ENCODE measurements at regions not wholly inside any gene's neighbourhood (a gene's known extent, or its start where the extent isn't known, plus 50 kb on each side); places are given as distances from the start of the nearest gene placed in this dataset.

DNA sequence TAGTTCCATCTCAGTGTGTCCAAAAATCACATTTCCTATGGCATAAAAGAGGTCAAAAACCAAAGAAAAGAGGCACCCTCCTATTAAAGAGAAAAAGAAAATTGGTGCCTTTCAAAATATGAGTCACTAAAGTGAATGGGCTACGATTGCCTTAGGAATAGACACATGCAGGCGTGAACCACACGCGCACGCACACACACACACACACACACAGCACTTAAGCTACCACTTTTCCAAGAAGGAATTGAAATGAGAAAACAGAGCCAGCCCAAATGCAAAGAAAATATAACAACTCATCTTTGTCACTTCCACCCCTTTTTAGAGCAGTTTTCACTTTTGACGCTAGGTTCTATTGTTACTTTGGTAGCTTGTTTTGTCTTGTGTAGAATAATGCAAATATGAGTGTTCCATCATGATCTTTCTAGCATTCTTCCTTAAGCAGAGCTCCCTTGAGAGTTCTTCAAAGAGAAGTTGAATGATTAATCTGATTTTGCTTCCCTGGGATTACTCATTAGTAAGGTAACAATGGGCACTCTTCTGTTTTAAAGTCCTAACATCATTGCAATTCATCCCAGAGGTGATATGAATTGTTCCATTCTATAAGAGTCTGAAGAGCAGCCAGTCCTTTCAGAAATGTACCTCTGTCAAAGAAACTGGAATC, 239.2 kb upstream of the GNPDA2 start:
- TF ChIP-seq, protein P1, sequence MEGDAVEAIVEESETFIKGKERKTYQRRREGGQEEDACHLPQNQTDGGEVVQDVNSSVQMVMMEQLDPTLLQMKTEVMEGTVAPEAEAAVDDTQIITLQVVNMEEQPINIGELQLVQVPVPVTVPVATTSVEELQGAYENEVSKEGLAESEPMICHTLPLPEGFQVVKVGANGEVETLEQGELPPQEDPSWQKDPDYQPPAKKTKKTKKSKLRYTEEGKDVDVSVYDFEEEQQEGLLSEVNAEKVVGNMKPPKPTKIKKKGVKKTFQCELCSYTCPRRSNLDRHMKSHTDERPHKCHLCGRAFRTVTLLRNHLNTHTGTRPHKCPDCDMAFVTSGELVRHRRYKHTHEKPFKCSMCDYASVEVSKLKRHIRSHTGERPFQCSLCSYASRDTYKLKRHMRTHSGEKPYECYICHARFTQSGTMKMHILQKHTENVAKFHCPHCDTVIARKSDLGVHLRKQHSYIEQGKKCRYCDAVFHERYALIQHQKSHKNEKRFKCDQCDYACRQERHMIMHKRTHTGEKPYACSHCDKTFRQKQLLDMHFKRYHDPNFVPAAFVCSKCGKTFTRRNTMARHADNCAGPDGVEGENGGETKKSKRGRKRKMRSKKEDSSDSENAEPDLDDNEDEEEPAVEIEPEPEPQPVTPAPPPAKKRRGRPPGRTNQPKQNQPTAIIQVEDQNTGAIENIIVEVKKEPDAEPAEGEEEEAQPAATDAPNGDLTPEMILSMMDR (IDR thresholded peaks at IDR 0.05): no peak
- TF ChIP-seq POLR2A (IDR thresholded peaks at IDR 0.05) (no peak), EP300 (IDR thresholded peaks at IDR 0.05) (no peak)
